ENCODE measurements at regions not wholly inside any gene's neighbourhood (a gene's known extent, or its start where the extent isn't known, plus 50 kb on each side); places are given as distances from the start of the nearest gene placed in this dataset.

GRCh38 chr7:51918581-51918980 lies 602.0 kb upstream of the COBL start:
- TF ChIP-seq CTCF (IDR thresholded peaks at IDR 0.05; ENCODE audit: insufficient read depth, low read length, poor library complexity, severe bottlenecking), result no peak
- TF ChIP-seq EZH2phosphoT487 (conservative IDR thresholded peaks at IDR 0.05; ENCODE audit: low read length), result no peak
